Activated CD4-positive, alpha-beta T cell treated with anti-CD3 and anti-CD28 coated beads for 1 hour (primary cell): ENCODE measurements at regions not wholly inside any gene's neighbourhood (a gene's known extent, or its start where the extent isn't known, plus 50 kb on each side); places are given as distances from the start of the nearest gene placed in this dataset.

Experiments
- DNase-seq: peaks from one replicate; pipeline ENCODE4 v3.0.0-alpha.2; 2020

DNA sequence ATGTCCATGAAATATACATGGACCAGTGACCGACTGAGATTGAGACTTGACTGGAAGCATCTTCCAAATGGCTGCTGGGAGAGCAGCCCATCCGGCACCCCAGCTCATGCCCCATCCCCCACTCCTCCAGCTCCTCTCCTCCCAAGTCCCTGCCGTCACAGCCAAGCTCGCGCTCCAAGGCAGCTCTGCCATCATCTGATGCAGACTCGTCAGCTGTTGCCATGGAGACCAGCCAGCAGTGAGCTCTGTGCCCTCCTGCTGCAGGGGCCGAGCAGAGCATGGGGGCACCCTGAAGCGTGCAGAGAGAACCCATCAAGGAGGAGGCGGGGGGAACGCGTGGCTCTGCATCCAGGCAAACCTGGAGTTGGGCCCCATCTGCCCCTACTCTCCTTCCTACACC lies 74.5 kb upstream of the TNRC6C start:
- no peak for DNase-seq

- no peak for DNase-seq
These were observed 73.4 kb upstream of the TNRC6C start for GRCh38 chr17:77884967-77885641.

DNA sequence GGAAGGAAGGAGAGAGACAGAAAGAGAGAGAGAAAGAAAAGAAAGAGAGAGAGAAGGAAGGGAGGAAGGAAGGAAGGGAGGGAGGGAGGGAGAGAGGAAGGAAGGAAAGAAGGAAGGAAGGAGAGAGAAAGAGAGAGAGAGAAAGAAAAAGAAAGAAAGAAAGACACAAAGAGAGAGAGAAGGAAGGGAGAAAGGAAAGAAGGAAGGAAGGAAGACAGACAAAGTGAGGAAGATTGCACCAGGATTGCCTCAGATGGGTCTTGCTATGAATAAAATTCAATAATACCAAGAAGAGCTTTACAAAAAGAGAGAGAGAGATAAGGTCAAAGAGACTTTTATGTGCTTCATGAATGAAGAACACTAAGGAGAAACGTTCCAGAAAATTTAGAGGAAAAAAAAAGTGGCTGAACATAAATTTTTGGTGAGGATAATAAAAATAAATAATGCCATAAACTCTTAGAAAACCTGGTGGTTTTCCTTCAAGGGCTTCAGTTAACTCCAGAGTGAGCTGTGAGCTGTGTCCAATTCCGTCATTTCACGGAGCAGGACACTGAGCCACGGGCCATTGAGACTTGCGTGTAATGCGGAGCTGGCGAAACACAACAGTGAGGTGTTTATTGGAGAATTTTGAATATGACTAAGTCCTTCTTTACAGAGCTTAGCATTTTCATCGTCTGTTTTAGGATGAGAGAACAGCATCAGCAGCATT lies 72.7 kb upstream of the TNRC6C start:
- DNase-seq, result no peak

DNA sequence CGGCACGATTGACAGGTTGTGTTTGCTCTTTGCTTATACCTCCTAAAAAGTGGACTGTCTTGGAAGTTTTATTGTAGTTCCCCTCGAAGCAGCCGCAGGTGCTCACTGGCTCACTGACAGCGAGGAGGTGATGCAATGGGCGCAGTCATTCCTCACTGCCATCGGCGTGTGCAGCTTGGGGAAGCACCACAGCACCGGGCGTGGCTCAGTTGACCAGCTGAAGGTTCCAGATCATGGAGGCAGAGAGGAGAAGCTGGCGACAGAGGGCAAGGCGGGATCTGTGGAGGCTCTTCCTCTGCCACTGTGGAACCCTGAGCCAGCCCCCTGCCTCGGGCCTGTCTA lies 72.1 kb upstream of the TNRC6C start:
- no peak for DNase-seq

GRCh38 chr17:77887110-77887463 lies 71.4 kb upstream of the TNRC6C start:
- DNase-seq, result no peak

DNA sequence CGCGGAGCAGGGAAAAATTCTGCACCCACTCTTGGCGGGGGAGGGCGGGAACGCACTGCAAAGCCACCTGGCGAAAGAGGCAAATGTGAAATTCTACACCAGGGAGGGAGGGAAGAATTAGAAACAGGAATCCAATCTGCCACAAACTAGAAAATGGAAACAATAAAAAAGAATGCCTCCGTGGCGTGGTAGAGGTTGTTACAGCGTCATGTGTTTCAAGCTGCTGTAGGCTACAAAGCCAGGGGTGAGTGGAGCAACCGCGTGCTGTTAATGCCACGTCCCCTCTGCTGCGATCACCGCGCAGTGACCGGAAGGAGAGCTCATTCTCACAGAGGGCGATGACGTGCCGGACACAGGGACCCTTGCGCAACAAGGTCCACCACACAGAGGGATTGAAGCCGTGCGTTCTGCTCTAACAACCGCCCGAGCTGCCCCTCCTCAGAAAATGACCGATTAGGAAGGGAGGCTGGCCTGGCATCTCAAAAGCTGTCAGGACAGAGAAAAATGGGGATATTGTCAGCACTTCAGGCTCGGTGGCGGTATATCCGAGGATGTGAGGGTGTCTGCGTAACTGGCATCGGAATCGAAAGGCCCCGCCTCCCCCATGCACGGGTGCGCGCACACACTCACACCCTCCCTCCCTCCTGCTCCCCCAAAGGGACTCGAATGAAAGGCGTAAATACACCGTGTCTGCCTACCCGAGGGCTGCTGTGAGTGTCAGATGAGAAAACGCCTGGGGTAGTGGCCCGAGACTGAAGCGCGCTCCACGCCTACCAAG lies 70.8 kb upstream of the TNRC6C start:
- peak; percentile 66 for DNase-seq

- no peak for DNase-seq
These were observed 70.0 kb upstream of the TNRC6C start for GRCh38 chr17:77888242-77889134.

GRCh38 chr17:77889135-77889505 lies 69.4 kb upstream of the TNRC6C start:
- no peak for DNase-seq

DNA sequence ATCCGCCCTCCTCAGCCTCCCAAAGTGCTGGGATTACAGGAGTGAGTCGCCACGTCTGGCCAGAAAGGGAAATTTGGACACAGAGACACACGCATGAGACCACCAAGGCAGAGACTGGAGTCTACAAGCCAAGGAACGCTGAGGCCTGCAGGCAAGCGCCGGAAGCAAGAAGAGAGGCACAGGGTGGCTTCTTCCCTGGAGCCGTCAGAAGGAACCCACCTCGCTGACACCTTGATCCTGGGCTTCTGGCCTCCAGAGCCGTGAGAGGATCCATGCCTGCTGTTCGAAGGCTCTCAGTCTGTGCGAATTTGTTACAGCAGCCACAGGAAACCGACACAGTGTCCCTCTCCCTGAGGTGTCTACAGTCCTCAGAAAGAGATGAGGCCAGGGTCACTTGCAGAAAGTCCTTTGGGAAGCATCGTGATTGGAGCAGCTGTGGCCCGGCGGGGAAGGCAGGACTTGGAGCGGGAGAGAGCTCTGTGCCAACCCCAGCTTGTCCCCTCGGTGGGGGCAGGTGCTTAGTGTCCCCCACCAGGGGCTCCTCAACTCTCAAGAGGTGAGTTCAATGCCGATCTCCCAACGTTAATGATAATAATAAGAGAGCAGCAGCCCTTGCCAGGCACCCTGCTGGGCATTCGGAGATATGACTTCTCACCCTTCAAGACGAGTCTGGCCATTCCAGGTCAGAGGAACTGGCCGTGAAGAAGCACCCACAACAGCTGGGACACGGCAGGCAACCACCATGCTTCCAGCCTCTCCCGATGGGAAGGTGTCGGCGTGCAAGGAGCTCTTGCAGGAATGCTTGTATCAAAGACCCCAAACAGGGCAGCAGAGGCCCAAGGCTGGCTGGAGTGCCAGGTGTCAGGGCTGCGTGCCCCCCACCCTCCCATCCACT lies 68.4 kb upstream of the TNRC6C start:
- DNase-seq, result no peak

DNA sequence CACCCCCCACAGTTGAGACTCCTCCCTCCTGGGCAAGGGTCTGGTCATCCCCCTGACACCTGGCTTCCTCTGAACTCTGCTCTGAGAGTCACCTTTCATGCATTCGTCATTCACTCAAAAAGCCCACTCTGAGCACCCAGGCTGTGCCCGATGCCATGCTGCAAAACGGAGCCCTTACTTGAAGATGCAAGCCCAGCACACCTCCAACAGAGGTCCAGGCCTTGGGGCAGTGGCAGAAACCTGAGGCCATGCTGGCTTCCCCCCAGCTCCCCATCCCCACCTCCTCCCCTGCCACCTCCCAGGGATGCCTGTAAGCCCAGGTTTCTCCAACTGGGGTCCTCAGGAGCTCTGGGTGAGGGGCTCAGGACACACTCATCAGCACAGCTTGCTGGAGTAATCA lies 67.7 kb upstream of the TNRC6C start:
- no peak for DNase-seq

DNA sequence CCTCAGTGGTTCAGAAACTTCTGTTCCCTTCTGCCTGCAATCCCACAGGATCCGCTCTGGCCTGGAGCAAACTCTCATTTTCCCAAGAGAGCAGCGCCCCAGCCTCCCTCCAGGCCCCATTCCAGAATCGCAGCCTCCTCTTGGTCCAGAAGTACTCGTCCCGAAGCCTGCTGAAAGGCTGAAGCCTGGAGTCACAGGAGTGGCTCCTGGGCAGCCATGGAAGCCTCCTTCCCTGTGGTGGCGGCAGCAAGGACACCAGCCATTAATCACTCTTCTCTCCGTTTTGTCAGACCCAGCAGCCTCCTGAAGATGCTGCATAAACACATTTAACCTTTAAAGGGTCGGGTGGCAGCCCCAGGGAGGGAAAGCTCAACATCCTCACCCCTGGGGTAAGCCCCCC lies 66.9 kb upstream of the TNRC6C start:
- DNase-seq, result no peak

DNA sequence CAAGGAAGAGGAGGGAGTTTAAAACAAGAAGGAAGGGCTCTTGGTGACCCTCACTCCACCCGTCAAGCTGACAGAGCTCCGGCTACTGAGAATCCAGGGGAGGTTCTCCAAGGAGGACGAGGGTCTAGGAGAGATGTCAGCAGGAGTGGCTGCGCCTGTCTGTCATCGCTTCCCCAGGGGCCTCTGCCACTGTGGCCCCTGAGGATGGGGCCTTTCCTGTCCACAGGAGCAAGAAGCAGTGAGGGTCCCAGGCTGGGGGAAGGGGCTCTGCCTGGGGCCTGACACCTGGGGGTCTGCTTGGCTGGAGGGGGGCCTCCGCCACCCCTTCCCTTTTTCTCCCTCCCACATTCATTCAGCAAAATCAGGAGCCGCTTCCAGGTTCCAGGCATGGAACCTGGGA lies 66.5 kb upstream of the TNRC6C start:
- no peak for DNase-seq

- no peak for DNase-seq
These were observed 65.9 kb upstream of the TNRC6C start for GRCh38 chr17:77892469-77893143.

DNA sequence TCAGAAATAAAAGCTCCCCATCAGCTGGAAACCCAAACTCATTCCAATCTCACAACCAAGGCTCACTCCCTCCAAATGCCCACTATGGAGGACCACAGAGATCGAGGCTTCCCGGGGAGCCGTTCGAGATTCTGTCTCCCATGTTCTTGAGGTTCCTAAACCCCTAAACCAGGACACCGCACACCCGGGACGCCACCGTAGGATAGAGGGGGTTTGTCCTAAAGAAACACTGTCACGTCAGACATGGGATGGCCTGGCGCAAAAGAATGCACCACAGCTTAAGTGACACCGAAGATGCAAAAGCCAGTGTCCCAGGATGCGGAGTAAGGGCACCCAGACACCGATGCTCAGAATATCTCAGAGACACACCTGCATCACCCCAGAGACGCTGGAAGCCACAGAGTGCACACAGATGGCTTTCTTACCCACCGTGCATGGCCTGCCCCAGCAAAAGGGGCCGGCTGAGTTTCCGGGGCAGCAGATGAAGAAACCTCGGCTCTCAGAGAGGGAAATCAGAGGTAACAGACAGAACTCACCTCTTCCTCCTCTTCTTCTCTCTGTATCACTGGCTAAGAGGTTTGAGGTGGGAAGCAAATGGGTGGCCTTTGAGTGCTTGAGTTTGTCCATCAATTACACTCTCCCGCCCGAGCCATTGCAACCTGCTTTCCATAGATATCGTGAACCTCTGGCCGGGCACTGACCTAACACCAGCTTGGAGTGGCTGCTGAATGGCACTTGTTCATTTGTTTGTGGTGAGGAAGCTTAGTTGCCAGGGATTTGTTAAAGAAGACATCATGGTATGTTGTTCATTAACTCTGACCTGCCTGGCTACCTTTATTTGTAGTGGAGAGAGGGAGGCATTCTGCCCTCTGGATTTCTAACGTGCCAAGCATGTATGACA lies 65.1 kb upstream of the TNRC6C start:
- DNase-seq, result no peak

DNA sequence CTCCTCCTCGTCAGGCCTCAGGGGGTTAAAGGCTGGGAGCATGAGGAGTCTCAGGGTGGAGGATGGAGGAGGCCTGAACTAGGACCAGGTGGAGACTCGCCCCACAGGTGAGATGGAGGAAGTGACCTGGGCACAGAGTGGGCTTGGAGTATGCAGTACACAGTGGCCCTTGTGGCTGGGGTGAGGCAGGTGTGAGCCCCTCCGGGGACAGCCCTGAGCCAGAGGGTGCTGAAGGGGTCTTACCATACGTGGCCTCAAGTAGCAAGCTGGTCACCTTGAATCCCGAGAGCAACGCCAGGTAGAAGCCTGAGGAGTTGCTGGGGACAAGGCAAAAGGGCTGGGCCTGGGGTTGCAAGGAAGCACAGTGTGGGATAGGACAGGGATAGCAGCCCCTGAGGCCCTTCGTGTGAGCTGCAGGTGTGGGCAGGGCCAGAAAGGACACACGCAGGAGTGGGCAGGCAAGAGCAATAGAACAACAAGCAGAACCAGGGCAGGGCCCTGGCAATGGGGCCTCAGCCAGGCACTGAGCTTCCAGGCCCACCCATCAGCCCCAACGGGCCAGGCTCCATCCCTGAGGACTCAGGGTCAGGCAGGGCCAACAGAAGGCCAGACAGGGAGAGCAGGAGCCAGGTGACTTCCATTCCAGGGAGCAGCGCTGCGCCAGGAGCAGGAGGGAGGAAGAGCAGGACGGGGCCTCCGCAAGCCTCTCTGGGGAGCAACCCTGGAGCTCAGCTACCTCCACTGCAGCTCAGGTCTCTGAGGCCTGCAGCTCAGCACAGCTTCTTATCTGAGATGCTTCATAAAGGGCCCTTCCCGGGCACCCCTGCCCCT lies 64.2 kb upstream of the TNRC6C start:
- no peak for DNase-seq

DNA sequence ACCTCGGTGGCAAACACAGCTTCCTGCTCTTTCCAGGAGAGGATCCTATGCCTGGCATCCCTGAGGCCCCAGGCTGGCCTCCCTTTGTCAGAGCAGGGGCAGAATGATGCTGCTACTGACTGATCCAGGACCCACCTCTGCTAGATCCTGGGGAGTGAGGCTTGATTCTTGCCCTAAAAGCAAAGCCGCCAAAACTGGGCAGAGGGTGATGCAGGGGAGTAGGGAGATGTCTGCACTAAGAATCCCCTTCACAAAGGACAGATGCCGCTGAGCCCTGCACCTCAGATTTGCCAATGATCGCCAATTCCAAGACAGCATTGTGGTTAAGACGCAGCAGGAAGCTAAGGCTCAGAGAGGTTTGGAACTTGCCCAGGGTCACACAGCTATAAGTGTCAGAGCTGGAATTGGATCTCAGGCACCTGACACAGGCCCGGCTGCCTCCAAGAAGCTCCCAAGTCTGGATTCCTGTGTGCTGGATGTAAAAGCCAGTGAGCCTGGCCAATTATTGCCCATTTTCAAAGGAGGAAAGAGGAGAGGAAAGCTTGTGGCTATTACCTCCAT lies 60.7 kb upstream of the TNRC6C start:
- no peak for DNase-seq

DNA sequence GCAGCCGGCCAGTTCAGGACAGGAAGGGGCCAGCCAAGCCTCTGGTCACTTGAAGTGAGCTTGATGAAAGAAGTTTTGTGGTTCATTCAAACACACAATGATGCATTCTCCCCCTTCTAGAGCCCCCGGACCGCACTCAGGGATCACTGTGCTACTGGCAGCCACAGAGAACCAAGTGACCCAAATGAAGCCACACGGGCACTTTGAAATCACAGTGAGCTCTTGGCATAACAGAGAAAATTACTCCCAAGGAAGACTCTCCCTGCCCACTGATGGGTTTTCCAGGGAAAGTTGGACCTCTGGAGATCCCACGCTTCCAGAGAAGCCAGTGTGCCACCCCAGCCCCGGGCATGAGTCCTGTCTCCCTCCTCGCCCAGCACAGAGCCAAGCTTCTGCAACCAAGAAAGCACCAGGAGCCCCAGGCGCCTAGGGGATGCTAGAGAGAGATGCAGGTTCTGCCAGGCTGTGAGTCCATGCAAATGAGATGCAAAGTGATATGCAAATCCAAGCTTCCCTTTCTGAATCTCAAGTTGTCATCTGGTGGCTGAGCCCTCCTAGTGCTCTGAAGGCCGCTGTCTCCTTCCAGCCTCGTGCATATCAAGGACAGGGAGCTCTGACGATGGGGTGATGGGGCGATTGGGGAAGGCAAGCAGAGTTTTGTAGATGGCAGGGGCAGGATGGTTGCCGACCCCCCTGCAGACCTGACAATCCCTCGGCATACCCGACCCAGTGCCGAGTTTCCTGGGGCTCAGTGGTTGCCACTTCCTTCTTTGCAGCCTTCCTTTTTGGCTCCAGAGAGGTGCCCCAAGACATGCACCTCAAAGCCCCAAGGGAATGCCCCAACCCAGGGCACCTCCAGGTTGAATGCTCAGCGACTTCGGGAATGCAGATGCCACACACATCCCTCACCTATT lies 59.7 kb upstream of the TNRC6C start:
- no peak for DNase-seq

DNA sequence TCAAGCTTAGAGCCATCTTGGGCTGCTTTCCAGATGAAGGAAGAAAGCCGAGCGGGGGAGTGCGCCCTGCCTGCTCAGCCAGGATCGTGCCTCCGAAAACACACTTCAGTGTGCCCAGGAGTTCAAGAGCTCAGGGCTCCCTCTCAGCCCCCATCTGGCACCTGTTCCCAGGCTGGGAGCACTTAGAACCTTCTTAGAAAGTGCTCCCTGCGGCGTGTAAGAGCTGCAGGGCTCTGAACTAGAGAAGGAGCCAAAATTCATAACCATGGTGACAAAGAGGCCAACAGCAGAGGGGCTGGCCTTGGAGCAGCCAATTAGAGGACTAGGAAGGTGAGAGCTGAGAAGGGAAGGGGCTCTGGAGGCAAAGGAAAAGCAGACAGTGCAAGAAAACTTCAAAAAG lies 59.0 kb upstream of the TNRC6C start:
- no peak for DNase-seq
